GM21360 (cell line): ENCODE measurements at regions not wholly inside any gene's neighbourhood (a gene's known extent, or its start where the extent isn't known, plus 50 kb on each side); places are given as distances from the start of the nearest gene placed in this dataset.

Experiments
- ATAC-seq: cut with Tn5 transposase; IDR thresholded peaks from one replicate; pipeline ENCODE4 v1.9.1; 2021; ENCODE audit warnings: mild to moderate bottlenecking, moderate library complexity; ENCODE audit not compliant: unreplicated experiment

DNA sequence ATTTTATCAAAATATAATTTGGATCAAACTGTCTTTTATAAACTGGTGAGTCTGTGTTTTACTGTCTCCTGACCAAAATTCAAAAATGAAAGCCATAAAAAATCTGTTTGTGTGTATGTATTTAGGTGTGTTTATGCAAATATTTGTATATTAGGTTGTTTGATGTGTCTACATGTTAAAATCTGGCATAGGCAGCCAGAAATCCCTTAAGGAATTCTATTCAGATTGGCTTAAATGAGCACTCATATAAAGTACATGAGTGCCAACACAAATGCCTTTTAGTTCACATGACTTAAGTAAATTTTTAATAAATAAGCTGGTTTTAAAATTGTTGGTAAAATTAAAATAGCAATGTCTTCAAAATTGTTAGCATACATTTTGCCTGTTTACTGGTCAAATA lies 133.3 kb upstream of the GUCY1A2 start:
- ATAC-seq = no peak

DNA sequence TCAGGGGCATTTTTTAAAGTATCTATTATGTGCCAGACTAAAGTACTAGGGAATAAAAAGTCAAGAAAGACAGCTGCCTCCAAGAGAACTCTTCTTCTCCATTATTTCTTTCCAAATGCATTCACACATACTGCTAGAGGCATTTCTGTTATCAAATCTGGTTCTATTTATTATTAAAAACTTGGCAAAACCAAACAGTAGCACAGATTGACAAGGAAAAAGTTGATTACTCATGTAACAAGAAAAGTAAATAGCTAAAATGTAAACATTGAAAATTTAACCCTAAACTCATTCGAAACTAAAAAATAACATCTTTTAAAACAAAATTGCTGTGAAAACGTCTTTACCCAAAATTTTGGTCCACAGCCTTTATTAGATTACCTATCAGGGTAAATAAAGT lies 132.9 kb upstream of the GUCY1A2 start:
- ATAC-seq = no peak

DNA sequence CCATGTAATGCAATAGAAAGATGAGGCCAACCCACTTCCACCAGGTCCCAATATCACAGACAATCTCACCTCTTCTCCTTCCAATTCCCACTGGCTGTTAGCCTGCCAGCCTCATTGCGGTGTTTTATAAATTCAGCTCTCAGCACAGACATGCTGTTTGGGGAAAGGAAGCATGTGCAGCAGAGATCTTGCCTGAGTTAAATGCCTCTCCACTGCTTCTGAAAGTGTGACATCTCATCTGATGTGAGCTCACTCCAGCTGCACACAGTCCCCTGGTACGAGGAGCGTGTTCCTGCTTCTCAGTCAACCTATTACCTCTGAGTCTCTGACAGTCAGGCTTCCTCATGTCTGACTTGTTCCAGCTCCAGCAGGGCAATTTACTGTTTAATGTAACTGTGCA lies 122.7 kb upstream of the GUCY1A2 start:
- no peak for ATAC-seq

DNA sequence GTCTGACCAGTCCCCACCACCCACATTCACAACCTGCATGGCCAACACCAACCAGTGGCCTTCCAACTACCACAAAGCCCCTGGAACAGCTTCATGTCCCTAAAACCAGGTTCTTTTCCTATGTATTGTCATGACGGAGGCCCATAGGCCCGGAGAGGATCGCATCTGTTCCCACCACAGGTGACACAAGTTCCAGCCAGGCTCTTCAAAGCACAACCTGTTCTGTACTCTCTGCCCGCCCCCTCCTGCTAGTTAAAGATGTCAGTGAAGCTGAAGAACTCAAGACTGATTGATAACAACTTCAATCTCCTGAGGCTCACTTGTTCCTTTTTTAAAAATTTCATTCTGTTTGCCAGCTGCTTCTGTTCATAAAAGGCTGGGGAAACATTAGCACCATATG lies 121.1 kb upstream of the GUCY1A2 start:
- ATAC-seq = no peak

DNA sequence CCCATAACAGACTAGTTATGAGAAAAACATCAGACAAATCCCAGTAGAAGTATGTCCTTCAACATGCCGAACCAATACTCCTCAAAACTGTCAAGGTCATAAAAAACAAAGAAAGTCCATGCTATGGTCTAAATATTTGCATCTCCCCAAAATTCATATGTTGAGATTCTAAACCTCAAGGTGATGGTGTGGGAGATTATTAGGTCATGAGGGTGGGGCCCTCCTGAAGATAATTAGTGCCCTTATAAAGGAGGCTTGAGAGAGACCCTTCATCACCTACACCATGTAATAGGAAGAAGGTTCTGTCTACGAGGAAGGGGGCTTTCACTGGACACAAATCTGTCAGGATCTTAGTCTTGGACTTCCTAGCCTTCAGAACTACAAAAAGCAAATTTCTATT lies 118.6 kb upstream of the GUCY1A2 start:
- no peak for ATAC-seq

DNA sequence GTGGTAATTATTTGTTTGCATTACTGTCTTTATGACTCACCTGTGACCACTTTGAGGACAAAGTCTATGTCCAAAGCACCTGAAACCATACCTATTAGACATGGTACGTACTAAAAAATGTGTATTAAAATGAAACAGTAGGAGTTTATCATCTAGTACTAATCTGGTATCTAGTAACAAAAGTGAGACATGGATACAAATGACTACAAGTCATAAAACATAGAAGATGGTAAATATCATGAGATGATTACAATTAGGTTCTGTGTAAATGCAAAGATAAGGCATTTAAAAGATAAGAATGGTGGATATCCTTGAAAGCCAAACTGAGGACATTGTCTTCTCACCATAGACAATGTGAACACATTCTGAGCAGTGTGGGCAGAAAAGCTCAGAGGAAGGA lies 113.5 kb upstream of the GUCY1A2 start:
- ATAC-seq = no peak

DNA sequence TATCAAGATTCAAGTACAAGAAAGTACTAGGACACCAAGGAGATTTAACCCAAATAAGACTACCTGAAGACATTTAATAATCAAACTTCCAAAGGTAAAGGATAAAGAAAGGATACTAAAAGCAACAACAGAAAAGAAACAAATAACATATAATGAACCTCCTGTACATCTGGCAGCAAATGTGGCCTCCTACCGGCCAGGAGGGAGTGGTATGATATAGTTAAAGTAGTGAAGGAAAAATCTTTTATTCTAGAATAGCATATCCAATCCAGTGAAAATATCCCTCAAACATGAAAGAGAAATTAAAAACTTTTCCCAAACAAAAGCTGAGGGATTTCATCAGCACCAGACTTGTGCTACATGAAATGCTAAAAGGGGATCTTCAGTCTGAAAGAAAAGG lies 104.7 kb upstream of the GUCY1A2 start:
- no peak for ATAC-seq

DNA sequence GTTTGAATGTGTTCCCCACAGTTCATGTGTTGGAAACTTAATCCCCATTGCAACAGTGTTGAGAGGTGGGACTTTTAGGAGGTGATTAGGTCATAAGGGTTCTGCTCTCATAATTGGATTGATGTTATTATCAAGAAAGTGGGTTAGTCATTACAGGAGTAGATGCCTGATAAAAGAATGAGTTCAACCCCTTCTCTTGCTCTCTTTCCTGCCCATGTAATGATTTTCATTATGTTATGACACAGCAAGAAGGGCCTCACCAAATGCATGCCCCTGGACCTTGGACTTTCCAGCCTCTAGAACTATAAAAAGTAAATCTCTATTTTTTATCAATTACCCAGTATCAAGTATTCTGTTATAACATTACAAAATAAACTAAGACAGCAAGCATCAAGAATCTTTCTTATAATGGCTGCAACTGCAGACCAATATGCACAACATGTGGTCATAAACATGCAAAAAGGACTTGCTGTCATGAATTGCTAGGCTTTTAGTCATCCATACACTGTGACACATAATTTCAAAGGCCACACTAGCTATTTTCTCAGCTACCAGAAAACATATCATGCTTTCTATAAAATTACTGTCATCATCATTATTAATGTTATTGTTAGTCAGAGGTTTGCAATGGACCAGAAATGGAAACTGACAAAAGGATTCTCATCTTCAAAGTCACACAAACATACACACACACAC lies 99.9 kb upstream of the GUCY1A2 start:
- no peak for ATAC-seq

DNA sequence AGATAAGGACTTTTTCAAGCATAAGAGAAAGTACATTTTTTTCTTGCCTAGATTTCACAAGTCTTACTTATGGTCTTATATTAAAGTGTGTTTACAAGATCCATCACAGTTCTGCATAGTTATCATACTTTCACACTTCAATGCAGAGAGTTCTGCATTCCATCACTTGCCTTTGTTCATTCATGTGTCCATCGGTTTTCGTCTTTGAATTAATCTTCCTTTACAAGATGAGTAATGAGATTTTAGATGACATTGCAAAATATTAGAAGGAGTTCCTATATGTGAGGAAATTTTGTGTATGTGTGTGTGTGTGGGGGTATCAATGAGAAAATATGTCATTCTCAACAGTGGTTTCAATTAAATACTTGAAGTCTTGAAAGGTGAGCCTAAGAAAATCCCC lies 98.1 kb upstream of the GUCY1A2 start:
- no peak for ATAC-seq

DNA sequence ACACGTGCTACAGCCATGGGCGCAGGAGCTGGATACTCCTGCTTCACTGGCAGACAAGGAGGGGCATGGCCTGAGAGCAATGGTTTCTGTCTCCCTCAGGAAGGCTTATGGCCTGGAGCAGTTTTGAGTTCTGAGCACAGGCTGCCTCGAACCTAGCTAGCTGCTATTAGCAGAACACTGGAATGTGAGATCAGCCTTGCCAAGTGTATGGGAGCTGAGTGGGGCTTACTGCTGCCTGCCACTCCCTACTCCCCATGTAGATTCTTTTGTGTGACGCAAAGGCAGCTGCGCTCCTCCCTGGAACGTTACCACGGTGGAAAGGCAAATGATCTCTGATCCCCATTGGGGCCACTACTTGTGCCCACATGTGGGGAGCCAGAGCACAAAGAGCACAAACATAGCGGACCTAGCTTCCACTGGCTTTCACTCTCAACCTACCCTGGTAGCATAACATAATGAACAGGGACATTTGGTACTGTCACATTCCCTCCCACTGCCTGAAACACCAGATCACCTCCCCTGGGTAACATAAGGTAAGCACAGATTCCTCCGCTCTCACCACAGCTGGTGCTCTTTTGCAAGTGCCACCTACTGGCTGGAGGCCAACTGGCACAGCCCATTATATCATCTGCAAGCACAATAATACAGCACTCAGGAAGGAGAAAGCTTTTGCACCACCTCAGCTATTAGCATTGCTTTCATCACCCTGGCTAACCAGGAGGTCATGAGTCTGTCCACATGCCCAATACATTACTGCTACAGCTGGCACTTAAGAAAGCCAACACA lies 84.6 kb upstream of the GUCY1A2 start:
- no peak for ATAC-seq

DNA sequence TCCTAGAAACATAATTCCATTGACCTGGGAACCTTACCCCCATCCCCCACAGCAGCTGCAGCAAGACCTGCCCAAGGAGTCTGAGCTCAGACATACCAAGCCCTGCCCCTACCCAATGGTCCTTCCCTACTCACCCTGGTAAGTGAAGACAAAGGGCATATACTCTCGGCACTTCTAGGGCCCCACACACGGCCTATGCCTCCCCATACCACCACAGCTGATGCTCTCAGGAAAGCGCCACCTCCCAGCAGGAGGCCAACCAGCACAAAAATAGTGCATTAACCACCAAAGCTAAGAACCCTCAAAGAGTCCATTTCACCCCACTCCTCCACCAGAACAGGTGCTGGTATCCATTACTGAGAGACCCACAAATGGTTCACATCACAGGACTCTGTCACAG lies 74.4 kb upstream of the GUCY1A2 start:
- ATAC-seq = no peak

DNA sequence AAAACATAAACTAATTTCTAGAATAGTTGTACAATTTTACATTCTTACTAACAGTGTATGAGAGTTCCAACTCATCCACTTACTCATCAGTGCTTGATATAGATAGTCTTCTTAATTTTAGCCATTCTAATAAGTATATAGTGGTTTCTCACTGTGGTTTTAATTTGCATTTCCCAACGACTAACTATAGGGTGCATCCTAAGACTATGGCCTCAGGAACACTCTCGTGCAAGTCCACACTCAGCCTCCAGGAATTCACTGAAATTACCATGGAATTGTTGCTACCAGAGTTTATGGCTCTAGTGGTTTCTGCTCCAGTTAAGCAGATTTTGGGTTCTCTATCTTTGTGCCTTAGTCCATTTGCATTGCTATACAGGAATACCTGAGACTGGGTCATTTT lies 60.1 kb upstream of the GUCY1A2 start:
- no peak for ATAC-seq

DNA sequence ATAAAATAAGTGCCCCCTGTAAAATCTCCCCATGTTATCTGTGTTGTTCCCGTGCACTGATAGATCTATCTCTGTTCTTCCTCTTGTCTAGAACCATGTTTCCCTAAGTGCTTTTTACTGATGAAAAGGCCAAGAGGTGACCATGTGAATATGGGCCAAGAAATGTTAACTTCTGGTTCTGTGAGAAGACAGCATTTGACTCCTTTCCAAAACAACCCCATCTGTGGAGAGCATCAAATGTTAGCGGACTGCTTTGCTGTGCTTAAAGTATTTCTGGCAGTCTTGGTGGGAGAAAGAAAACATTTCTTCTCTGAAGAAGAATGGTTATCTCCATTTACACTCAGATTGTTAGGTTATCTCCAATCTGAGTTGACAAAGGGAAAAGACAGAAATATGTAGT lies 58.6 kb upstream of the GUCY1A2 start:
- no peak for ATAC-seq

DNA sequence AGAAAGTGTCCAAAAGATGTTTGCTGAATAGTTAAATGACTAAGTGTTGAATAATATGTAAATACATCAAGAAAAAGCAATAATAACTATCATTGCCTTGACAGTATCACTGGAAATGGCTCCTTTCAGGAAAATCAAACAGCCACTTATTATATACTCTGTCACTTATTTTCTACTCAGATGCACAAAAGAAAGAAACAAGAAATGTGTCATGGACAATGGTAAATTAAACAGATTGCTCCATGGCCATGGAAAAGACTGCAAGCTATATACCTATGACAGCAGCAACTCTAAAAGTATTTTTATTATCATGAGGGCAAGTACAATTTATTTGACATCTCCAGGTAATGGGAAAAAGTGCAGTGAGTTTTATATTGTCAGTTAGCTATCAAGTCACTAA lies 52.9 kb upstream of the GUCY1A2 start:
- ATAC-seq = no peak
